SK-N-MC (cell line): ENCODE measurements at regions not wholly inside any gene's neighbourhood (a gene's known extent, or its start where the extent isn't known, plus 50 kb on each side); places are given as distances from the start of the nearest gene placed in this dataset.

Experiments
- DNase-seq: peaks from one replicate; pipeline ENCODE4 v3.0.0-alpha.2; 2011; ENCODE audit warnings: low read depth, low spot score
- H3K27ac ChIP-seq: fragments of 200-600 bp; sonication (generic); 2 replicates; pipeline ENCODE4 v1.5.1; 2016; ENCODE audit warnings: mixed run types
- H3K36me3 ChIP-seq: fragments of 200-600 bp; sonication (generic); 2 replicates; pipeline ENCODE4 v1.6.1; 2017; ENCODE audit warnings: antibody characterized with exemption, low read length, mixed read lengths; ENCODE audit not compliant: insufficient read depth
- H3K4me3 ChIP-seq: fragments of 200-600 bp; sonication (generic); 2 replicates; pipeline ENCODE4 v1.5.1; 2016
- H3K9ac ChIP-seq: fragments of 200-600 bp; sonication (generic); 2 replicates; pipeline ENCODE4 v1.8.0; 2017; ENCODE audit warnings: mixed run types, mixed read lengths; ENCODE audit not compliant: insufficient read length
- H3K9me3 ChIP-seq: fragments of 200-600 bp; sonication (generic); 2 replicates; pipeline ENCODE4 v1.6.1; 2017; ENCODE audit warnings: low read depth, mild to moderate bottlenecking, antibody characterized with exemption, low read length, moderate library complexity, mixed read lengths
- EZH2 ChIP-seq: fragments of 200-600 bp; sonication (generic); IDR thresholded peaks from one replicate; pipeline ENCODE4 v1.6.1; 2017; ENCODE audit warnings: antibody characterized with exemption
- FOXP2 ChIP-seq: optimal IDR thresholded peaks from 2 replicates; pipeline ENCODE3; 2011; ENCODE audit warnings: mild to moderate bottlenecking, moderate library complexity; ENCODE audit not compliant: insufficient read depth; ENCODE audit errors: extremely low read length, control extremely low read depth
- POLR2AphosphoS5 ChIP-seq: IDR thresholded peaks from 2 replicates; pipeline ENCODE4 v1.6.1; 2012; ENCODE audit warnings: mild to moderate bottlenecking, low read depth, low read length, borderline replicate concordance

DNA sequence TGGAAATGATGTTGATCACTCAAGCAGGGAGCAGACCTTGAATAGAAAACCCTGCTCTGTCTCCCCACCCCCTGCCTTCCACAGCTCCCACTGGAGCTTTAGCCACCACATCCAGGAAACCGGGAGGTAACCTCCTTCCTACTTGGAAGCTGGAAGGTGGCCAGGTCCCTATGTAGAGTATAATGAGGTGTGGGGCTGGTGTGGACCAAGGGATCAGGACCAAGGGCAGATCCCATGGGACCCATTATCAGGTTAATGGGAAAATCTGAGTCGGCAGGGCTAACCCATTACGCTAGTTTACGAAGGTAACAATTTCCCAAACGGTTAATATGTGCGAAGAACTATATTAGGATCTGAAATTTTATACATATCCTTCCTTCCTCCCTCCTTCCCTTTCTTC lies 321.9 kb downstream of the MIAT start:
- H3K9ac ChIP-seq = no peak overlapping the region
- H3K36me3 ChIP-seq = no peaks in the 10 kb centered on the region
- H3K4me3 ChIP-seq = no peak overlapping the region
- H3K9me3 ChIP-seq = no peaks in the 10 kb centered on the region
- no peak overlapping the region for H3K27ac ChIP-seq
- DNase-seq = no peak
- TF ChIP-seq POLR2AphosphoS5 (no peak), EZH2 (no peak), FOXP2 (no peak)

DNA sequence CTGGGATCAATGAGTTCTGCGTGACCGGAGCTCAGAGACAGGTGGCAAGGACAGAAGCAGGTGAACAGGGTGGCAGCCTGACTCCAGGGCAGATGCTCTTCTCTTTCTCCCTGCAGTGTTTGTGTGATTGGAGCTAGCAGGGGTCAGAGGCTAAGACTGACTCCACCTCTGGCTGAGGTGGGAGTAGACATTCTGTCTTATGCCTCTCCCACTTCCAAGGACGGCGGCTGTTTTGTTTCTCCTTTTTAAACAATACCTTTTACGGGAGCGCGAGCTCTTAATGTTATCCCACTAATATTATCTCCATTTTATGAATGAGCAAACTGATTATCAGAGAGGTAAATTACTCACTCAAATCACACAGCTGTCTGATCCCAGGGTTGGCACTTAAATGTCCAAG lies 323.7 kb downstream of the MIAT start:
- no peak for TF ChIP-seq EZH2
- no peak for TF ChIP-seq FOXP2
- no peak for TF ChIP-seq POLR2AphosphoS5
- H3K27ac ChIP-seq = no peak overlapping the region
- no peak overlapping the region for H3K4me3 ChIP-seq
- no peaks in the 10 kb centered on the region for H3K36me3 ChIP-seq
- H3K9ac ChIP-seq = no peak overlapping the region
- no peaks in the 10 kb centered on the region for H3K9me3 ChIP-seq
- no peak for DNase-seq

DNA sequence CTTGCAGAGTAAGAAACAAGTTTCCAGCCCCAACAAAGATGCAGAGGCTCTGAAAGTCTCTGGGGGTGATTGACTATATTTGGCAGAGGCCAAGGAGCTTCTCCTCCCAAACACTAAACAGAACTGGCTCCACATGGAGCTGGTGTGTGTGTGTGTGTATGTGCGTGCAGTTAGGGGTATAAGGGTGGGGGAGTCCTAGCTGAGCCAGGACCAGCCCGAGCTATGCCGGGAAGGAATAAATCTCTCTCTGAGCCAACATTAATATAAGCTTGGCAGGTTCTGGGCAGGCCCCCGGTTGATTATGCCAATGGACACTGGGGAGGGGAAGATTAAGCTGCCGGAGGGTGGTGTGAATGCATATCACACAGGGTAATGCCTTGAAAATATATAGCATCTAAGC lies 324.2 kb downstream of the MIAT start:
- H3K27ac ChIP-seq = no peak overlapping the region
- no peaks in the 10 kb centered on the region for H3K9me3 ChIP-seq
- no peaks in the 10 kb centered on the region for H3K36me3 ChIP-seq
- no peak for DNase-seq
- H3K4me3 ChIP-seq = no peak overlapping the region
- H3K9ac ChIP-seq = no peak overlapping the region
- TF ChIP-seq POLR2AphosphoS5 = no peak

DNA sequence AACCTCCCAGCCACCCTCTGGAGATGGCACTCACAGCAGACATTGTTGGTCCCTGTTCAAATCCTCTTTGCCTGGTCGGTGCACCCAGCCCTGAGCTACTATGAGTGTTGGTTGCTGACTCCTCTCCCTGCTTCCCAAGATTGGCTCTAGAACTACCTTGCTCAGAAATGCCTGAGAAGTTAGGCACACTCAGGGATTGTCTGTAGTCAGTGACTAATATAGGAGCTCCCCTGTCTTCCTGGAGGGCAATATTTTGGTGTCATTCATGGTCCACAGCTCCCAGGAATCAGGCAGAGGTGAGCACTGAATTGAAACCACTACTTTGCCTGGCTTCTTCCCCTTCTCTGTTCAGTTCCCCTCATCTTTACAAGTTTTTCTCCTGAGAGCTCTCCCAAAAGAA lies 325.9 kb downstream of the MIAT start:
- Histone ChIP-seq H3K4me3 (no peak overlapping the region), H3K27ac (no peak overlapping the region), H3K9me3 (no peaks in the 10 kb centered on the region), H3K9ac (no peak overlapping the region), H3K36me3 (no peaks in the 10 kb centered on the region)
- no peak for DNase-seq
- TF ChIP-seq EZH2 (no peak), FOXP2 (no peak), POLR2AphosphoS5 (no peak)

DNA sequence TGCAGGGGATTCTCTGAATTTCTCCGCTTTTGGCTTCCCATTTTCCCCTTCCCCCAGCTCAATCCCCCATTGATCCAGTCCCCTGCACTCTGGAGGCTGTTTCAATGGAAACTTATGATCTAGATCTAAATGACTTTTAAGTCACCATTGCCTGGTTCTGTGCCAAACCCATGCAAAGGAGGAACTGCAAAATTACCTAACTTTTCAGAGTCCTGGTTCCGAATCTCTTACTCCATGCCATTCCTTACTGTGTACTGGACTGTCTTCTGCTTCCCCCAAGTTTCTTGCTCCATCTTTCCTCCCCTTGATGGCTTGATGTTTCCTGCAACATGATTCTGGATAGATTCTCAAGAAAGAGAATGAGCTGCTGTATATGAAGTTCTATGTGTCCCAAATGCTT lies 327.8 kb downstream of the MIAT start:
- Histone ChIP-seq H3K9ac (no peak overlapping the region), H3K4me3 (no peak overlapping the region), H3K27ac (no peak overlapping the region), H3K36me3 (no peaks in the 10 kb centered on the region), H3K9me3 (no peaks in the 10 kb centered on the region)
- DNase-seq = no peak
- TF ChIP-seq FOXP2 = no peak
- no peak for TF ChIP-seq EZH2
- no peak for TF ChIP-seq POLR2AphosphoS5

DNA sequence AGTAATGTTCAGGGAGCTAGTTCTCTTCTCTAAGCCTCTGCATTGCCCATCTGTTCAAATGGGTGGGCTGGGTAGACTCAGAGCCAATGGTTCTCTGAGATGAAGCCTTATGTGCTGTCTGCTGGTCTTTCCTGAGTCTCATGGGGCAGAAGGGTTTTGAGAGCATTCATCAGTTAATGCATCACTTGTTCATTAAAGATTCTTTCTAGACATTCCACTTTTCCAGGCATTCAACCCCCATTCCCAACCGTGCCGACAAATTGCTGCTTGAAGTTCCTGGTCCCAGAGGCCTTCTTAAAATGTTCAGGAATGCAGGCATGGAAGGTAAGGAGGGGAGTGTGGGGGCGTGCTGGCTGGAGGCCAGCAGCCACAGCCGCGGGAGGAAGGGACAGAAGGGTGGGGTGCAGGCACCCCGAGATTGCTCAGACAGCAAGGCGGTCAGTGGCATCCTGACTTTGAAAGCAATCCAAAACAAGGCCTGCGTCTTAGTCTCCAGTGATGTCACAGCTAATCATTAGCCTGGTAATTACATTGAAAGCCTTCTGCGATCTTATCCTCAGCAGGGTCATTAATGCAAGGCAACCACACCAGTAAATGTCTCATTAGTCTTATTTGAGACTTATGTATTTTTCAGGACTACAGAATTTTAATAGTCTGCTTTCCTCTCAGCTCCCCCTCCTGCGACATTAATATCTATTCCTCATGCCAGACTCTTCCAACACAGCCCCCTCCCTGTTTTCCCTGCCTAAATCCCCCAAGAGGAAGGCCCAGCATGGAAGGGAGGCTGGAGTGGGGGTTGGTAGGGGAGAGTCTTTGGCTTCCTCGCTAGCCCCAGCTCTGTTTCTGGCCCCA lies 328.8 kb downstream of the MIAT start:
- Histone ChIP-seq H3K27ac (no peak overlapping the region), H3K36me3 (no peaks in the 10 kb centered on the region), H3K9me3 (no peaks in the 10 kb centered on the region), H3K9ac (no peak overlapping the region), H3K4me3 (peak overlapping the region; percentile 1; the same call in 1 of the 2 replicates)
- no peak for TF ChIP-seq EZH2
- peak; percentile 5 for DNase-seq

DNA sequence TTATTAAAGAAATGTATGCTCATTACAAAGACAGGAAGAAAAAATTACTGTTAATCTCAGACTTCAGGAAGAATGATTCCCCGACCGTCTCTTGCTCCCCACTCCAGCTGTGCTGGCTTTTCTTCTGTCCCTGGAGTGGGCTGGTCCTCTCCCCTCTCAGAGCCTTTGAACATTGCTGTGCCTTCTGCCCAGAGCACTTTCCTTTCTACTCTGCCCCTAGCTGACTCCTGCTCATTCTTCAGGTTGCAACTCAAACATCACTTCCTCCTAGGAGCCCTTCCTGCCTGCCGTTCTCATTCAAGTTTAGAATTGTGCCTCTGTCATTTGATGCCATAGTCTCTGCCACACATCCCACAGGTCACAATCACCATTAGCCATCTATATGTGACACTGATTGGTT lies 329.5 kb downstream of the MIAT start:
- Histone ChIP-seq H3K9ac (no peak overlapping the region), H3K27ac (no peak overlapping the region), H3K9me3 (no peaks in the 10 kb centered on the region), H3K36me3 (no peaks in the 10 kb centered on the region), H3K4me3 (peak overlapping the region; percentile 1; the same call in 1 of the 2 replicates)
- DNase-seq = no peak
- TF ChIP-seq EZH2 (no peak), FOXP2 (no peak), POLR2AphosphoS5 (no peak)

DNA sequence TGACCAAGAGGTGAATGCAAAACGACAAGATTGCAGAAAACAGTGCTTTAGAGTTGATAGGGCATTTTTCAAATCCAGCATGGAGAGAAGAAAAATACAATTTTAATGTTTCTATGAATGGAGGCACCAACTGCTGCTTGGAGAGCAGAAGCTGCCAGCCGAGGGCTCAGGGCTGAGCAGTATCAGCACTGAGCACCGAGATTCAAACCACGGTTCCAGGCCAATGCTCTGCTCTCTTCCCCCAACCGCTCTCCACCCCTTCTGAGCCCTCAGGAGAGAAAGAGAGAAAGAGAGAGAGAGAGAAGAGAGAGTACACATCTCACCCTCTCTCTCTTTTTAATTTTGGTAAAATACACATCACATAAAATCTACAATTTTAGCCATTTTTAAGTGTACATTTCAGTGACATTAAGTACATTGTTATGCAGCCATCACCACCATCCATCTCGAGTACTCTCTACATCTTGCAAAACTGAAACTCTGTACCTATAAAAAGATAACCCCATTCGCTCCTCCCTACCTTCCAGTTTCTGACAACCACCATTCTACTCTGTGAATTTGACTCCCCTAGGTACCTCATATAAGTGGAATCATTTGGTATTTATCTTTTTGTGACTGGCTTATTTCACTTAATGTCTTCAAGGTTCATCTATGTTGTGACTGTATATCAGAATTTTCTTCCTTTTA lies 333.3 kb downstream of the MIAT start:
- Histone ChIP-seq H3K27ac (no peak overlapping the region), H3K9me3 (no peaks in the 10 kb centered on the region), H3K9ac (no peak overlapping the region), H3K4me3 (no peak overlapping the region), H3K36me3 (no peaks in the 10 kb centered on the region)
- TF ChIP-seq EZH2 (no peak), FOXP2 (no peak), POLR2AphosphoS5 (no peak)
- no peak for DNase-seq

DNA sequence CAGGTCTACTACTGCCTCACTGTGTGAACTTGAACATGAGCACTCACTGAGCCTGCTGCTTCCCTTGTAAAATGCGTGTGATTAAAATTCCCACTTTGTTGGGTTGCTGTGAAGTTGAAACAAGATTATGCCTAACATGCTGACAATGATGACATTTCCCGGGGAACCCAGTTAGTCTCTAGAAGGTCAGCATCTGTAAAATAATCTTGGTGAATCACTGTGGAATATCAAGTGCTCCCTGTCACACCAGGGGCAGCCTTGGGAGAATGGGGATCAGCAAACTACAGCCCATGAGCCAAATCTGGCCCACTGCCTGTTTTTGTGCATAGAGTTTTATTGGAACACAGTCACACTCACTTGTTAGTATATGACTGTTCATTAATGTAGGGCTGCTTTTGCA lies 335.2 kb downstream of the MIAT start:
- no peak for DNase-seq
- H3K9ac ChIP-seq = no peak overlapping the region
- H3K9me3 ChIP-seq = no peaks in the 10 kb centered on the region
- TF ChIP-seq EZH2 (no peak), FOXP2 (no peak), POLR2AphosphoS5 (no peak)
- H3K27ac ChIP-seq = no peak overlapping the region
- no peak overlapping the region for H3K4me3 ChIP-seq
- no peaks in the 10 kb centered on the region for H3K36me3 ChIP-seq
